SK-N-SH treated with all-trans-retinoic acid at 6 μM for 48 hours (cell line): ENCODE measurements at regions not wholly inside any gene's neighbourhood (a gene's known extent, or its start where the extent isn't known, plus 50 kb on each side); places are given as distances from the start of the nearest gene placed in this dataset.

Experiments used
- ATAC-seq: fragments of 200-7000 bp; cut with Tn5 transposase; 3 replicates; pipeline ENCODE4 v1.9.1; 2020; ENCODE audit warnings: mild to moderate bottlenecking, moderate library complexity
- ARNTL ChIP-seq: fragments of 450-650 bp; formaldehyde crosslinking; IDR thresholded peaks from 2 replicates; pipeline ENCODE4 v1.5.0; 2020; ENCODE audit warnings: low read depth, mild to moderate bottlenecking, moderate library complexity, borderline replicate concordance
- CSDC2 ChIP-seq: fragments of 250-450 bp; sonication (Bioruptor Pico); IDR thresholded peaks from 2 replicates; pipeline ENCODE4 v1.5.0; 2020; ENCODE audit warnings: mild to moderate bottlenecking, moderate library complexity
- ESRRG ChIP-seq: fragments of 250-450 bp; sonication (Bioruptor Pico); IDR thresholded peaks from 2 replicates; pipeline ENCODE4 v1.6.1; 2021; ENCODE audit warnings: mild to moderate bottlenecking
- GLIS3 ChIP-seq: fragments of 250-450 bp; sonication (Bioruptor Pico); IDR thresholded peaks from 2 replicates; pipeline ENCODE4 v1.5.0; 2020; ENCODE audit warnings: mild to moderate bottlenecking, moderate library complexity
- ISL1 ChIP-seq: fragments of 250-450 bp; sonication (Bioruptor Pico); IDR thresholded peaks from 2 replicates; pipeline ENCODE4 v2.1.2; 2022; ENCODE audit warnings: mild to moderate bottlenecking, moderate library complexity
- OSR1 ChIP-seq: fragments of 250-450 bp; sonication (Bioruptor Pico); IDR thresholded peaks from 2 replicates; pipeline ENCODE4 v1.8.0; 2022; ENCODE audit warnings: moderate library complexity, mild to moderate bottlenecking, inconsistent platforms
- PPARA ChIP-seq: fragments of 250-450 bp; sonication (Bioruptor Pico); IDR thresholded peaks from 2 replicates; pipeline ENCODE4 v1.5.0; 2020; ENCODE audit warnings: mild to moderate bottlenecking, borderline replicate concordance
- SNAI2 ChIP-seq: fragments of 250-450 bp; sonication (Bioruptor Pico); IDR thresholded peaks from 2 replicates; pipeline ENCODE4 v1.5.0; 2020; ENCODE audit warnings: mild to moderate bottlenecking, moderate library complexity
- TCF4 ChIP-seq: fragments of 250-450 bp; sonication (Bioruptor Pico); IDR thresholded peaks from 2 replicates; pipeline ENCODE4 v1.8.0; 2021; ENCODE audit warnings: mild to moderate bottlenecking, moderate library complexity, borderline replicate concordance
- TOX ChIP-seq: fragments of 250-450 bp; sonication (Bioruptor Pico); IDR thresholded peaks from 2 replicates; pipeline ENCODE4 v1.8.0; 2021; ENCODE audit warnings: mild to moderate bottlenecking, moderate library complexity, borderline replicate concordance
- ZC3H10 ChIP-seq: fragments of 250-450 bp; sonication (Bioruptor Pico); IDR thresholded peaks from 2 replicates; pipeline ENCODE4 v1.5.1; 2021; ENCODE audit warnings: mild to moderate bottlenecking, moderate library complexity
- ZFP3 ChIP-seq: fragments of 250-450 bp; sonication (Bioruptor Pico); IDR thresholded peaks from 2 replicates; pipeline ENCODE4 v1.5.0; 2020; ENCODE audit warnings: mild to moderate bottlenecking, moderate library complexity
- ZFP30 ChIP-seq: fragments of 450-650 bp; formaldehyde crosslinking; IDR thresholded peaks from 2 replicates; pipeline ENCODE4 v1.5.0; 2022; ENCODE audit warnings: mild to moderate bottlenecking, moderate library complexity
- ZNF565 ChIP-seq: fragments of 450-650 bp; formaldehyde crosslinking; conservative IDR thresholded peaks from 2 replicates; pipeline ENCODE4 v1.5.0; 2020; ENCODE audit warnings: low read depth, mild to moderate bottlenecking, moderate library complexity
- ZNF70 ChIP-seq: fragments of 450-650 bp; formaldehyde crosslinking; IDR thresholded peaks from 2 replicates; pipeline ENCODE4 v1.5.0; 2020; ENCODE audit warnings: mild to moderate bottlenecking, moderate library complexity
- ZNF8 ChIP-seq: fragments of 450-650 bp; formaldehyde crosslinking; IDR thresholded peaks from 2 replicates; pipeline ENCODE4 v1.5.0; 2020; ENCODE audit warnings: mild to moderate bottlenecking, moderate library complexity
- TF ChIP-seq, protein P1 (sequence below): fragments of 250-450 bp; sonication (Bioruptor Pico); IDR thresholded peaks from 2 replicates; pipeline ENCODE4 v1.5.0; 2020; ENCODE audit warnings: mild to moderate bottlenecking, moderate library complexity
- TF ChIP-seq, protein P2 (sequence below): fragments of 250-450 bp; sonication (Bioruptor Pico); IDR thresholded peaks from 2 replicates; pipeline ENCODE4 v1.5.1; 2020; ENCODE audit warnings: low read depth, mild to moderate bottlenecking, moderate library complexity
- TF ChIP-seq, protein P3 (sequence below): fragments of 250-450 bp; sonication (Bioruptor Pico); IDR thresholded peaks from 2 replicates; pipeline ENCODE4 v1.8.0; 2020; ENCODE audit warnings: mild to moderate bottlenecking, moderate library complexity, borderline replicate concordance
- TF ChIP-seq, protein P4 (sequence below): fragments of 250-450 bp; sonication (Bioruptor Pico); IDR thresholded peaks from 2 replicates; pipeline ENCODE4 v1.8.0; 2021; ENCODE audit warnings: low read depth, mild to moderate bottlenecking, moderate library complexity, borderline replicate concordance
- TF ChIP-seq, protein P5 (sequence below): fragments of 250-450 bp; sonication (Bioruptor Pico); IDR thresholded peaks from 2 replicates; pipeline ENCODE4 v1.5.1; 2021; ENCODE audit warnings: mild to moderate bottlenecking, moderate library complexity

DNA sequence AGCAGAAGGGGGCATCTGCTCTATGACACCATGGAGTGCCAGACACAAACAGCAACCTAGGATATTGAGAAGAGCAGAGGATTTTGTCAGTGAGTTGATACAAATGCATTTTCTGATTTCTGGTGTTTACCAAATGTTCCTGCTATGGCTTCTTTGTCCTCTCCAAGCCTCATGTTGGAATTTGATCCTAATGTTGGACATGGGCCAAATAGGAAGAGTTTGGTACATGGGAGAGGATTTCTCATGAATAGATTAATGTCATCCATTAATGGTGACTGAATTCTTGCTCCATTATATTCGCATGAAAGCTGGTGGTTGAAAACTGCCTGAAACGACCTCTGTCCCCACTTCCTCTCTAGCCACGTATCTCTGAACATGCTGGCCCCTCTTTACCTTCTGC lies 1002.2 kb upstream of the FLRT2 start:
- TF ChIP-seq ZNF565 (CRISPR knock-in tag) = no peak
- no peak for TF ChIP-seq ZNF70 (CRISPR knock-in tag)
- TF ChIP-seq OSR1 (CRISPR knock-in tag) = no peak
- TF ChIP-seq, protein P1, sequence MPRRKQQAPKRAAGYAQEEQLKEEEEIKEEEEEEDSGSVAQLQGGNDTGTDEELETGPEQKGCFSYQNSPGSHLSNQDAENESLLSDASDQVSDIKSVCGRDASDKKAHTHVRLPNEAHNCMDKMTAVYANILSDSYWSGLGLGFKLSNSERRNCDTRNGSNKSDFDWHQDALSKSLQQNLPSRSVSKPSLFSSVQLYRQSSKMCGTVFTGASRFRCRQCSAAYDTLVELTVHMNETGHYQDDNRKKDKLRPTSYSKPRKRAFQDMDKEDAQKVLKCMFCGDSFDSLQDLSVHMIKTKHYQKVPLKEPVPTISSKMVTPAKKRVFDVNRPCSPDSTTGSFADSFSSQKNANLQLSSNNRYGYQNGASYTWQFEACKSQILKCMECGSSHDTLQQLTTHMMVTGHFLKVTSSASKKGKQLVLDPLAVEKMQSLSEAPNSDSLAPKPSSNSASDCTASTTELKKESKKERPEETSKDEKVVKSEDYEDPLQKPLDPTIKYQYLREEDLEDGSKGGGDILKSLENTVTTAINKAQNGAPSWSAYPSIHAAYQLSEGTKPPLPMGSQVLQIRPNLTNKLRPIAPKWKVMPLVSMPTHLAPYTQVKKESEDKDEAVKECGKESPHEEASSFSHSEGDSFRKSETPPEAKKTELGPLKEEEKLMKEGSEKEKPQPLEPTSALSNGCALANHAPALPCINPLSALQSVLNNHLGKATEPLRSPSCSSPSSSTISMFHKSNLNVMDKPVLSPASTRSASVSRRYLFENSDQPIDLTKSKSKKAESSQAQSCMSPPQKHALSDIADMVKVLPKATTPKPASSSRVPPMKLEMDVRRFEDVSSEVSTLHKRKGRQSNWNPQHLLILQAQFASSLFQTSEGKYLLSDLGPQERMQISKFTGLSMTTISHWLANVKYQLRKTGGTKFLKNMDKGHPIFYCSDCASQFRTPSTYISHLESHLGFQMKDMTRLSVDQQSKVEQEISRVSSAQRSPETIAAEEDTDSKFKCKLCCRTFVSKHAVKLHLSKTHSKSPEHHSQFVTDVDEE = no peak
- TF ChIP-seq, protein P2, sequence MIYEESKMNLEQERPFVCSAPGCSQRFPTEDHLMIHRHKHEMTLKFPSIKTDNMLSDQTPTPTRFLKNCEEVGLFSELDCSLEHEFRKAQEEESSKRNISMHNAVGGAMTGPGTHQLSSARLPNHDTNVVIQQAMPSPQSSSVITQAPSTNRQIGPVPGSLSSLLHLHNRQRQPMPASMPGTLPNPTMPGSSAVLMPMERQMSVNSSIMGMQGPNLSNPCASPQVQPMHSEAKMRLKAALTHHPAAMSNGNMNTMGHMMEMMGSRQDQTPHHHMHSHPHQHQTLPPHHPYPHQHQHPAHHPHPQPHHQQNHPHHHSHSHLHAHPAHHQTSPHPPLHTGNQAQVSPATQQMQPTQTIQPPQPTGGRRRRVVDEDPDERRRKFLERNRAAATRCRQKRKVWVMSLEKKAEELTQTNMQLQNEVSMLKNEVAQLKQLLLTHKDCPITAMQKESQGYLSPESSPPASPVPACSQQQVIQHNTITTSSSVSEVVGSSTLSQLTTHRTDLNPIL = no peak
- ATAC-seq = no peak

DNA sequence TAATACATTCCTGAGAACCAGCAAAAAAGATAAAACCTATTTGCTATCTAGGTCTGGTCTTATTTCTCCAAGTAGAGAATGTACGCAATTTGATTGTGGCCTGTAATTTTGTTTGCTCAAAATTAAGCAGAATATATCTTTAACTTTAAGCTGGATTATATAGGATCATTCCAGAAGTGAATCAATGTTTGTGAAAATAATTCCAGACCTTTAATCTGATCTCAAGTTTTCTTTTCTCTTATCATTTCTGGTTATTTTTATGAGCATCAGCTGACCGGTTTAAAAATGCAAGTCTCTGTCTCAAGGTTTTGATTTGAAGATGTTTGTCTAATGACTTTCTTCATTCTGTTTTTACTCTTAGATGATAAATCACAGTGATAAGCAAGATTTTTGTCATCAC lies 997.9 kb upstream of the FLRT2 start:
- TF ChIP-seq ZFP30 (CRISPR knock-in tag) (no peak), TOX (no peak), TCF4 (CRISPR knock-in tag) (no peak), SNAI2 (CRISPR knock-in tag) (no peak), ESRRG (CRISPR knock-in tag) (no peak), ISL1 (no peak), ZC3H10 (CRISPR knock-in tag) (no peak), PPARA (CRISPR knock-in tag) (no peak), ARNTL (CRISPR knock-in tag) (no peak), ZFP3 (CRISPR knock-in tag) (no peak), CSDC2 (CRISPR knock-in tag) (no peak)
- TF ChIP-seq, protein P3, sequence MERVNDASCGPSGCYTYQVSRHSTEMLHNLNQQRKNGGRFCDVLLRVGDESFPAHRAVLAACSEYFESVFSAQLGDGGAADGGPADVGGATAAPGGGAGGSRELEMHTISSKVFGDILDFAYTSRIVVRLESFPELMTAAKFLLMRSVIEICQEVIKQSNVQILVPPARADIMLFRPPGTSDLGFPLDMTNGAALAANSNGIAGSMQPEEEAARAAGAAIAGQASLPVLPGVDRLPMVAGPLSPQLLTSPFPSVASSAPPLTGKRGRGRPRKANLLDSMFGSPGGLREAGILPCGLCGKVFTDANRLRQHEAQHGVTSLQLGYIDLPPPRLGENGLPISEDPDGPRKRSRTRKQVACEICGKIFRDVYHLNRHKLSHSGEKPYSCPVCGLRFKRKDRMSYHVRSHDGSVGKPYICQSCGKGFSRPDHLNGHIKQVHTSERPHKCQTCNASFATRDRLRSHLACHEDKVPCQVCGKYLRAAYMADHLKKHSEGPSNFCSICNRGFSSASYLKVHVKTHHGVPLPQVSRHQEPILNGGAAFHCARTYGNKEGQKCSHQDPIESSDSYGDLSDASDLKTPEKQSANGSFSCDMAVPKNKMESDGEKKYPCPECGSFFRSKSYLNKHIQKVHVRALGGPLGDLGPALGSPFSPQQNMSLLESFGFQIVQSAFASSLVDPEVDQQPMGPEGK (CRISPR knock-in tag) = no peak
- TF ChIP-seq, protein P1 = no peak
- TF ChIP-seq, protein P2 = no peak
- TF ChIP-seq, protein P4, sequence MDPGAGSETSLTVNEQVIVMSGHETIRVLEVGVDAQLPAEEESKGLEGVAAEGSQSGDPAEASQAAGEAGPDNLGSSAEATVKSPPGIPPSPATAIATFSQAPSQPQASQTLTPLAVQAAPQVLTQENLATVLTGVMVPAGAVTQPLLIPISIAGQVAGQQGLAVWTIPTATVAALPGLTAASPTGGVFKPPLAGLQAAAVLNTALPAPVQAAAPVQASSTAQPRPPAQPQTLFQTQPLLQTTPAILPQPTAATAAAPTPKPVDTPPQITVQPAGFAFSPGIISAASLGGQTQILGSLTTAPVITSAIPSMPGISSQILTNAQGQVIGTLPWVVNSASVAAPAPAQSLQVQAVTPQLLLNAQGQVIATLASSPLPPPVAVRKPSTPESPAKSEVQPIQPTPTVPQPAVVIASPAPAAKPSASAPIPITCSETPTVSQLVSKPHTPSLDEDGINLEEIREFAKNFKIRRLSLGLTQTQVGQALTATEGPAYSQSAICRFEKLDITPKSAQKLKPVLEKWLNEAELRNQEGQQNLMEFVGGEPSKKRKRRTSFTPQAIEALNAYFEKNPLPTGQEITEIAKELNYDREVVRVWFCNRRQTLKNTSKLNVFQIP (CRISPR knock-in tag) = no peak
- no peak for ATAC-seq

DNA sequence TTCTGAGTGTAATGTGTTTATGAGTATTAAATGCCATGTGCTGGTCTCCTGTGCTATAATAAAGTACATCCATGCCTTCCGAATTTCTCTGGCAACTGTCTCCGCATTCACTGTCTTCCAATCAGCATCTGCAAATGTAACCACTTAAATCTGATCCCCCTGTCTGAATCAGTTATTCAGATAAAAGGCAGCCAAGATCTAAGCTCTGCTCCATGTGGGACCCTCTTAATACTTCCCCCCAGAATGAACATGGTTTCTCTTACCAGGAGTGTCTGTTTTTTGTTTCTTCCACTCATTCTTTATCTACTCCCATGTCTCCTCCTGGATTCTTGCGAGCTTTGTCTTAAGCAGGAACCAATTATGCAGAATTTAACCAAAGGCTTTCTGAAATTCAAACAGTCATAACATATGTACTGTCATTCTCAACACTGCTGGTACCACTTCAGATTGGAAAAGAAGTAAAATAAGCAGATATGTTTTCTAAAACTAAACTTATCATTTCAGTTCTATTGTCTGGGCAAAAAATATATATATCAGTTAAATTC lies 996.7 kb upstream of the FLRT2 start:
- no peak for TF ChIP-seq ZFP30 (CRISPR knock-in tag)
- no peak for TF ChIP-seq TCF4 (CRISPR knock-in tag)
- no peak for TF ChIP-seq GLIS3 (CRISPR knock-in tag)
- no peak for TF ChIP-seq ZC3H10 (CRISPR knock-in tag)
- TF ChIP-seq ZFP3 (CRISPR knock-in tag) = no peak
- no peak for TF ChIP-seq ZNF8 (CRISPR knock-in tag)
- TF ChIP-seq, protein P5, sequence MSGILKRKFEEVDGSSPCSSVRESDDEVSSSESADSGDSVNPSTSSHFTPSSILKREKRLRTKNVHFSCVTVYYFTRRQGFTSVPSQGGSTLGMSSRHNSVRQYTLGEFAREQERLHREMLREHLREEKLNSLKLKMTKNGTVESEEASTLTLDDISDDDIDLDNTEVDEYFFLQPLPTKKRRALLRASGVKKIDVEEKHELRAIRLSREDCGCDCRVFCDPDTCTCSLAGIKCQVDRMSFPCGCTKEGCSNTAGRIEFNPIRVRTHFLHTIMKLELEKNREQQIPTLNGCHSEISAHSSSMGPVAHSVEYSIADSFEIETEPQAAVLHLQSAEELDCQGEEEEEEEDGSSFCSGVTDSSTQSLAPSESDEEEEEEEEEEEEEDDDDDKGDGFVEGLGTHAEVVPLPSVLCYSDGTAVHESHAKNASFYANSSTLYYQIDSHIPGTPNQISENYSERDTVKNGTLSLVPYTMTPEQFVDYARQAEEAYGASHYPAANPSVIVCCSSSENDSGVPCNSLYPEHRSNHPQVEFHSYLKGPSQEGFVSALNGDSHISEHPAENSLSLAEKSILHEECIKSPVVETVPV = no peak
- no peak for TF ChIP-seq ISL1
- TF ChIP-seq ARNTL (CRISPR knock-in tag) = no peak
- TF ChIP-seq, protein P1 = no peak
- no peak for TF ChIP-seq ESRRG (CRISPR knock-in tag)
- TF ChIP-seq OSR1 (CRISPR knock-in tag) = no peak
- no peak for ATAC-seq
